DMS153 (cell line): ENCODE measurements at regions not wholly inside any gene's neighbourhood (a gene's known extent, or its start where the extent isn't known, plus 50 kb on each side); places are given as distances from the start of the nearest gene placed in this dataset.
A peak's percentile ranks its signal among the peaks of the same experiment; 100 is the strongest.

Experiments
- DNase-seq: peaks from one replicate; lab custom pipeline; 2025; lab: John Stamatoyannopoulos, UW

- no peak for DNase-seq
Observed at GRCh38 chr11:11039208-11039965, 181.5 kb upstream of the ZBED5 start.

DNA sequence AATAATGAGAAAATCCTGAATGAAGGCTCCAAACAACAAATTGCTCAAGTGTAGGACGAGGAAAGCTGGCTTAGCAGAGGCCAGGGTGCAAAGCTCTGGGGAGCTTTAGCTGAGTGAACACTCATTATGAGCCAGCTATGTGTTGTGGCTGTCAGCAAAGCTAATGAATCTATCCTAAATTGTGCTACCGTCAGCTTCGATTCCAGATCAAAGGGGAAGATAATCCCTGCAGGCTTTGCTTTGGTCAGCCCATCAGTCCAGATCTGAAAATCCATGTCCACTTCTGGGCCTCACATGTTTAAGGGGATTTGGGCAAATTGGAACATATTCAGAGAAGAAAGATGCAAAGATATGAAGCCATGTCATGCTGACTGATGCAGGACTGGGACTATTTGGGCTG lies 180.9 kb upstream of the ZBED5 start:
- DNase-seq = no peak

DNA sequence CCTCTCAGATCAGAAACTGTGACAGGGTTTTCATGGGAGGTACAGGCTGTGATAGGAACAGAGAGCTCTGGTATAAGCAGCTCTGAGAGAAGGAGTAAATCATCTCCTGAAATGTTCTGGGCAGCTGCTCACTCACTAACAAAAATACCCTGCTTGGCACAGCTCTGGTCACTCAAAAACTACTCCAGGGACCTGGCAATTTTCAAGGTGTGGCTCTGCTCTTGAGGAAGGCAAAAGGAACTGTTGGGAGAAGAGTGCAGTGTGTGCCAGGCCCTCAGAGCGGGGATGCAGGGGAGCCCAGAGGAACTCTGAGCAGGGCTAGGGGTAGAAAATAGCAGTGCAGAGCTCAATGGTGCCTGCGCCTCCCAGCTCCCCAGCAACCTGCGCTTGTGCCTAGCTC lies 180.5 kb upstream of the ZBED5 start:
- no peak for DNase-seq

DNA sequence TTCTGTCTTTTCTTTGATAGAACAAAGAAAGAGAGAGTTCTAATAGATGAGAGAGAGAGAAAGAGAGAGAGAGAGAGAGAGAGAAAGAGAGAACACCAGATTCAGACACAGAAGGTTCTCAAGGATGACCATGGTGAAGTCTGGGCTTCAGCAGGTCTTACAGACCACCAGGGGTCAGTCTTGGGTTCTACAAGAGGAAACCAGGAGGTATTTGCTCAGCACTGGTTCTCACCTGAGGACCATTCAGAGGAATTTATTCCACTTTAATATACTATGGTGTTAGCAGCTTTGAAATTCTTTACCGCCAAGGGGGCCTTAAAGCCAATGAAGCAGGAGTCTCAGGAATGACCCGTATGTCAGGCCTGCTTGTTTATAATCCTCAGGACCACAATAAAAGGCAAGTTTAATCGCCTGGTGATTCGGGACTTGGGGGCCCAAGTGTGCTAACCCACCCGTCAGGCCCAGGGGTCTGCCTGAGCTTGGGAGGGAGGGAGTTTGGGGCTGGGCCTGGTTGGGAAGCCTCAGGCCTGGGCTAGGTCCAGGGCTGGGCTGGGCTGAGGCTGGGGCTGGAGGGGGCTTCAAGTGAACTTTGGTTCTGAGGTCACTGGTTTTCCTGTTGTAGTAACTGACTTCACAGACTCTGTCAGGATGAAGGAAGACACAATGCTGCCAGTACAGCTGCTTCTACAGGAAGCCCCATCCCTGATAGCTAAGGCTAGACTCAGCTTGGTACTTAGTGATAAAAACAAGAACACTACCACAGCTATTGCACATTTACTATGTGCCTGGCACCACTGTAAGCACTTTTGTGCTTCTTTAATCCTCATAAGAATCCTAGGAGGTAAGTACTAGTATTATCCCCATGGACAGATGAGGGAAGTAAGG lies 179.2 kb upstream of the ZBED5 start:
- peak; percentile 76 for DNase-seq

DNA sequence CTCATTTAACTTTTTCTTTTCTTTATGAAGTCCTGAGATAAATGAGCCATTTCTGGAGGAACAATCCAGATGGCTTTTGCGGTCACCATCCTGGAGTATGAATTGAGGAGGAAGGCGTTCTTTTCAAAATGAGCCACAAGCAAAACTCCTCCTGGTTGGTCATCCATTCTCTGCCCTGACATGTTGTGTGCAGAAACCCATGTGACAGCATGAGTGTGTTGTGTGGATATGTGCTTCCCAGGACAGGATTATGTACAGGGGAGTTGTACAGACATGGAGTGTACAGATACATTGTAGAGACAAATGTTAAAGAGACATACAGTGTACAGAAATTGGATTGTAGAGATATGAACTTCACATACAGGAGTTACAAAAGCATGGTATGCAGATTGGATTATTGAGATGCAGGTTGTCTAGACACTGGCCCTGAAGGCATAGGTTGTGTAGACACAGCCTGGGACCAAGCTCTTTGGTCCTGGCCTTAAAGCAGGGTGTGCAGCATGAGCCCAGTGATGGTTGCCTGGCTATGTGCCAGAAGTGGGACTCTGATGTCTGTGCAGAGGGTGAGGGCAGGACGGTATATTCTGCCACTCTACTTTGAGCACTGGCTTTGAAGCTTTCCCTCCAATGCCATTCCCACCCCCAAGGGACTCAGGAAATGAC lies 178.5 kb upstream of the ZBED5 start:
- no peak for DNase-seq

- no peak for DNase-seq
Observed at GRCh38 chr11:11035331-11035730, 177.5 kb upstream of the ZBED5 start.

DNA sequence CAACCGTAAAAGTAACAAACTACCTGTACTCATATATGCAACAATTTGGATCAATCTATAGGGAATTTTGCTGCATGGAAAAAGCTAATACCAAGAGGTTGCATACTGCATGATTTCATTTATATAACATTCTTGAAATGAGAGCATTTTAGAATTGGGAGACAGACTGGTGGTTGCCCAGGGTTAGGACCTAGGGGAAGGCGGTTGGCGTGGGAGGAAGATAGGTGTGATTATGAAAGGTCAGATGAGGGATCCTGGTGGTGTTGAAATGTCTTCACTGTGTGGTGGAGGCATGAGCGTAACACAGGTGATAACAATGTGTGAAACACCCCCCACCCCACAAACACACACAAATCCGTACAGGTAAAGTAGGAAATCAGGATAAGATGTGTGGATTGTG lies 176.6 kb upstream of the ZBED5 start:
- DNase-seq = no peak

DNA sequence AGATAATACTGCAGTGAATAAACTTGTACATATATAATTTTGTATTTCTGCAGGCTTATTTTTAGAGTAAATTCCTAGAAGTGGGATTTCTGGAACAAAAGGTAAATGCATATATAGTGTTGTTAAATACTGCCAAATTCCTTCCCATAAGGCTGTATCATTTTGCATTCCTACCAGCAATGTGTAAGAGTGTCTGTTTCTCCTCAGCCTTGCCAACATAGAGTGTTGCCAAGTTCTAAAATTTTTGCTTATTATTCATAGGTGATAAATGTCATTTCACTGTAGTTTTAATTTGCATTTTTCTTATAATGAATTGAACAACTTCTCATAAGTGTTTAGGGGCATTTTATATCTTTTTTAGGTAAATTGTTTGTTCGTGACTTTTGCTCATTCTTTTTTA lies 174.2 kb upstream of the ZBED5 start:
- DNase-seq = no peak

- no peak for DNase-seq
Observed at GRCh38 chr11:11029027-11029426, 171.2 kb upstream of the ZBED5 start.

DNA sequence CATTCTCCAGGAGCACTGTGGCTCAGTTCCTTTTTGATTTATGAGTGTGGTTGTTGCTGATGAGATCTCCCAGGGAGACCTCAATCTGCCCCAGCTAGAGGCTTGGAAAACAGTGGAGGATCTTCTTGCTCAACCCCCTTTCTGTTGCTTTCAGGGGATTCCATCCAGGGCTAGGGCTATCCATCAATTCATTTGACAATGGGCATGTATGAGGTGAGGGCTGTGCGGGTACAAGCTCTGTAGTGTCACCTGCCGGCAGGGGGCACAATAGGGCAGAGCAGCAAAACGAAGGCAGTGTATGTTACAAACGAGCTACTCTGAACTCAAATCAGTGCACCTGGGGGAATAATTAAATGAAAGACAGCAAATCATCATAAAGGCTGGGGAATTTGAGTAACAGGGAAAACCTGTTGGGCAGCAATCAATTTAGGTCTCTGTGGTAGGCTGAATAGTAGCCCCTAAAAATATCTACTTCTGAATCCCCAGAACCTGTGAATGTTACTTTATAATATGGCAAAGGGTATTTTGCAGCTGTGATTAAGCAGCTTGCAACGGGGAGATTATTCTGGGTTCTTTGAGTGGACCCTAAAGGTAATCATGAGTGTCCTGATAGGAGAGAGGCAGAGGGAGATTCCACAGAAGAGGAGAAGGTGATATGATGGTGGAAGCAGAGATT lies 170.3 kb upstream of the ZBED5 start:
- DNase-seq = peak; percentile 42

DNA sequence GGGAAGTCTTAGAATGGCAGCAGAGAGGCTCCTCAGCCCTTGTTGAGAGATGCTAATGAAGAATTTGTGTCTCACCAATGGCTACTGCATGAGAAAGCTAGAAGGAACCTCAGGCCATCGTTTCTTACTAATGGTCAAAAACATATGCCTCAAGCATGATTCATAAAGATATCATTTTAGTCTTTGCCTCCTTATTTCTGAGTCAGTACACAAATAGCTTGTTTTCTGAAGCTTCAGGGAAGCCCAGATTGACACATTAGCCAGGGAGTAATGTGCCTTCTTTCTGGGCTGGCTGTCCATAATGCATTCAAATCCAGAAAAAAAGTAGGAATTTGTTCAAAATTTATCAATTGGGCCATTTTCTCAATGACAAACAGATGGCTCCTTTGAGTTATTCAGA lies 169.4 kb upstream of the ZBED5 start:
- no peak for DNase-seq

GRCh38 chr11:11025087-11025486 lies 167.2 kb upstream of the ZBED5 start:
- DNase-seq = no peak

DNA sequence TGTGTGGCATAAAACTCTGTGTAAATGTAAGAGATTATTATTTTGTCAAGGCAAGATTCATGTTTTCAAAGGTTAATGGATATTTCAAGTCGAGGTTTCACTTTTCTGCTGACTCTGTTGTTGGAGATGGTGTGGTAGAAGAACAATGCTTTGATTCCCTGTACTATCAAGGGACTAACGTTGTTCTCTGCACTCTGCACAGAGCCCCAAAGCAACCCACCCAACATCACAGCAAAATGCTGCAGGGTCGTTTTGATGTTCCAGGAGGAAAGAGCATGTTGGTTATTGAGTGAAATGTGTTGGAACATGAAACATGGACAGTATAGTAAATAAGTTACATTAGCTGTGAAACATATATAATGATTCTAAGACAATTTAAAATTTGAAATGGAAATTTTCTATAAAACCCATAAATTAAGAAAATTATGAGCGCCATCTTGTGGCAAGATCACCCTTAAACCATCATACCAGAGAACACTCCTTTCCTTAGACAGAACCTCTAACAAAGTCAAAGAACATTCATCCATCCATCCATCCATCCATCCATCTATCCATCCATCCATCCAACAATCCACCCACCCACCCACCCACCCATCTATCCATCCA lies 164.4 kb upstream of the ZBED5 start:
- no peak for DNase-seq

DNA sequence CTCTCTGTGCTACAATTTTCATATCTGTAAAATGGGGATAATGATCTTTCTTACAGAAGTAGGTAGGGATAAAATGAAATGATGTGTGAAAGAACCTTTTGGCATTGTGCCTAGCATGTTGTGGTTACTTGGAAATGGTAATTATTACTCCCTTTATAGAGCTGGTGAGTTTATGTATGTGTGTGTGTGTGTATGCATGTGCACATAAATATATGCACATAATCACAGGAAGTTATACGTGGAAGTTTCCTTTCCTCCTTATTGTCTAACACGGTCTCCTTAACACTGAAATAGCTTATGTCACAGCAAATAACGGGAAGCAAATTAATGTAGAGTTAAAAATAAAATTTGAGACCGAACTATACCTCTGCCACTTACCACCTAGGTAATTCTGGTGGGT lies 163.7 kb upstream of the ZBED5 start:
- DNase-seq = no peak

- no peak for DNase-seq
Observed at GRCh38 chr11:11020747-11021149, 162.9 kb upstream of the ZBED5 start.

DNA sequence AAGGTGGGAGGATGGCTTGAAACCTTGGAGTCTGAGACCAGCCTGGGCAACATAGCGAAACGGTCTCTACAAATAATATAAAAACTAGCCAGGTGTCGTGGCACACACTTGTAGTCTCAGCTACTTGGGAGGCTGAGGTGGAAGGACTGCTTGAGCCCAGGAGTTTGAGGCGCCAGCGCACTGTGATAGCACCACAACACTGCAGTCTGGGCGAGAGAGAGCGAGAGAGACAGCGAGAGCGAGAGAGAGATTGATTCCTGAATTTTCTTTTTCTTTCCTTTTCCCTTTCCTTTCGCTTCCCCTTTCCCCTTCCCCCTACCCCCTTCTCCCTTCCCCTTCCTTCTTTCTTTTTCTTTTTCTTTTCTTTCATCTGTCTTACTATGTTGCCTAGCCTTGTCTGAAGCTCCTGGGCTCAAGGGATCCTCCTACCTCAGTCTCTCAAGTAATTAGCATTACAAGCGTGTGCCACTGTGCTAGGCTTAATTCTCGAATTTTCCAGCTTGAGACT lies 162.4 kb upstream of the ZBED5 start:
- DNase-seq = no peak

- DNase-seq = no peak
Observed at GRCh38 chr11:11016943-11017342, 159.1 kb upstream of the ZBED5 start.

DNA sequence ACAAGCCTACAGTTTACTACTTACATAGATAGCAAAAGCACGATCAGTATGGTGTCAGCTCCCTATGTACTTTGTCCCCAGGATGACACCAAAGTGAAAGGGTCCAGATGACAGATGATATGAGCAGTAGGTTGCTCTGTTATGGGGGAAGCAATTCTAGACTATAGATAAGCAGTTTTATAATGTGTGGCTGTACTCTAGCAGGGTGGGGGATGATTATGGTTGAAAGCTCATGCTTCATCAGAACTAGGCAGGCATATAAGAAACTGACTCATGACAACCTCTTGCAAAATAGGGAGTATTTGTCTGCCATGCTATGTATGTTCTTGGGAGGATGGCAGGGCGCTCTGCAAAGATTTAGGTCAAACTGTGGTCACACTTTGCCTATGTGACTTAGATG lies 158.2 kb upstream of the ZBED5 start:
- no peak for DNase-seq

DNA sequence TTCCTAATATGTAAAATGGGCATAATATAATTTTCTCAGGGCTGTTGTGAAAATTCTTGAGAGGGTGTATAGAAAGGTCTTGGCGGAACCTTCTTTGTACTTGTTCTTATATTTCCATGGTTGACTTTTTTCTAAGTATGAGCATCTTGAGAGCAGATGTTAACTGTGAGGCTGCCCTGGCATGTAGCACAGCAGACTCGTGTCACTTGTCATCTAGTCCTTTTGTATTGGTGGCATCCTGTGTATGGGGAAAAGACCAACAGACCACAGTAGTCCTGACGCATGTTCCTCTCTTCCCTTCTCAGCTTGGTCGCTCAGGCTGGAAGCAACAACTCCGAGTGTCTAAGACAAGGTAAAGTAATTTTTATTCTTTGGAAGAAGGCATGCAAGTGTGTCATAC lies 153.8 kb upstream of the ZBED5 start:
- no peak for DNase-seq

GRCh38 chr11:11010624-11011127 lies 152.8 kb upstream of the ZBED5 start:
- no peak for DNase-seq

DNA sequence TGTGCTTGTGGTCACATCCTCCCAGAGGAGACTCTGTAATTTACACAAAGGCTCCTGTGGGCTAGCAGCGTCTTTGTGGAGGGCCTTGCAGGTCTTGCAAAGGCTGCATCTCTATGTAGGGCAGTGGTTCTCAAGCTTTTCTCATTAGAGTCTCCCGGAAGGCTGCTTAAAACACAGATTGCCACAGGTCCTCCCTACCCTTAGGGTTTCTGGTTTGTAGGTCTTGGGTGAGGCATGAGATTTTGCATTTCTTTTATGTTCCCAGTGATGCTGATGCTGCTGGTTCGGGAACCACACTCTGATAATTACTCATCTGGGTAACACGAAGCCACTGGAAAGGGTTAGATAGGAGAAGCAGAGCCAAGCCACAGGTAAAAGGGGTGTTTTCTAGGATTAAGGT lies 151.3 kb upstream of the ZBED5 start:
- DNase-seq = no peak
